ENCODE measurements at regions not wholly inside any gene's neighbourhood (a gene's known extent, or its start where the extent isn't known, plus 50 kb on each side); places are given as distances from the start of the nearest gene placed in this dataset.

DNA sequence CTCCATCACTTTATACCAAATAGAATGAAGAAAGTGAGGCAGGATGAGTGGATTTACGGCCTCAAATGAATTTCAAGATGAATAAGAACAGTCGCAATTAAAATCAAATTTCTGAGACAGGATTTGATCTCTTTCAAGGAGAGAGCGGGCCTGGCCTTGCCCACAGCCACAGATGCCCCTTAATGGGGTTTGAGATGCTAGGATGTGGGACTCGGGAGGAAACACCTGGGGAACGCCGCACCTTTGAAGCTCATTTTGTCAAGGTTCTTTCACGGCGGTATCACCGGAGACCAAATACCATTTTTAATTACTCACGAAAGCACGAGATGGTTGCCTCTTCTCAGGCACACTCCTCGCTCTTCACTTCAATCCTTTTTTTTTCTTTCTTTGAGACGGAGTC is 178.1 kb upstream of the SDK2 start:
- CTCF ChIA-PET = no interaction called here
- H3K4me3 ChIP-seq (ENCODE audit: low read depth, low read length) = no peak overlapping the region
- TF ChIP-seq, protein P1, sequence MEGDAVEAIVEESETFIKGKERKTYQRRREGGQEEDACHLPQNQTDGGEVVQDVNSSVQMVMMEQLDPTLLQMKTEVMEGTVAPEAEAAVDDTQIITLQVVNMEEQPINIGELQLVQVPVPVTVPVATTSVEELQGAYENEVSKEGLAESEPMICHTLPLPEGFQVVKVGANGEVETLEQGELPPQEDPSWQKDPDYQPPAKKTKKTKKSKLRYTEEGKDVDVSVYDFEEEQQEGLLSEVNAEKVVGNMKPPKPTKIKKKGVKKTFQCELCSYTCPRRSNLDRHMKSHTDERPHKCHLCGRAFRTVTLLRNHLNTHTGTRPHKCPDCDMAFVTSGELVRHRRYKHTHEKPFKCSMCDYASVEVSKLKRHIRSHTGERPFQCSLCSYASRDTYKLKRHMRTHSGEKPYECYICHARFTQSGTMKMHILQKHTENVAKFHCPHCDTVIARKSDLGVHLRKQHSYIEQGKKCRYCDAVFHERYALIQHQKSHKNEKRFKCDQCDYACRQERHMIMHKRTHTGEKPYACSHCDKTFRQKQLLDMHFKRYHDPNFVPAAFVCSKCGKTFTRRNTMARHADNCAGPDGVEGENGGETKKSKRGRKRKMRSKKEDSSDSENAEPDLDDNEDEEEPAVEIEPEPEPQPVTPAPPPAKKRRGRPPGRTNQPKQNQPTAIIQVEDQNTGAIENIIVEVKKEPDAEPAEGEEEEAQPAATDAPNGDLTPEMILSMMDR (IDR thresholded peaks at IDR 0.05; ENCODE audit: insufficient read depth, low read length, missing control alignments) = no peak
- no peak for DNase-seq (ENCODE audit: low read depth, low spot score)
- POLR2A ChIA-PET = no interaction called here

DNA sequence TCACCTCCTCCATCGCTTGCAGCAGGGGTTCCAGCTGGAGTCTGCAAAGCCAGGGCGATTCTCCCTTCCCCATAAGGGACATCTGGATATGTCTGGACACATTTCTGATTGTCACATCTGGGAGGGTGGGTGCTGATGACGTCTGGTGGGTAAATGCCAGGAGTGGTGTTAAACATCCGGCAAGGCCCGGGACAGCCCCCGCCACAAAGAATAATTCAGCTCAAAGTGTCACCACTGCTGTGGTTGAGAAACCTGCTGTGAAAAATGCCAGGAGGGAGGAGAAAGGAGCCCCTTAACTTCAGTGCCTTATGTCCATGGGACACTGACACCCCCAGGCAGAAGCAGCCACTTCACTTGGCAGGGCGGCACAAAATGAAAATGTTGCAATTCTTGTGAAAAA is 179.4 kb upstream of the SDK2 start:
- CTCF ChIA-PET = no interaction called here
- no peak overlapping the region for H3K4me3 ChIP-seq (ENCODE audit: low read depth, low read length)
- POLR2A ChIA-PET = no interaction called here
- TF ChIP-seq, protein P1 (IDR thresholded peaks at IDR 0.05; ENCODE audit: insufficient read depth, low read length, missing control alignments) = no peak
- DNase-seq (ENCODE audit: low read depth, low spot score) = no peak

DNA sequence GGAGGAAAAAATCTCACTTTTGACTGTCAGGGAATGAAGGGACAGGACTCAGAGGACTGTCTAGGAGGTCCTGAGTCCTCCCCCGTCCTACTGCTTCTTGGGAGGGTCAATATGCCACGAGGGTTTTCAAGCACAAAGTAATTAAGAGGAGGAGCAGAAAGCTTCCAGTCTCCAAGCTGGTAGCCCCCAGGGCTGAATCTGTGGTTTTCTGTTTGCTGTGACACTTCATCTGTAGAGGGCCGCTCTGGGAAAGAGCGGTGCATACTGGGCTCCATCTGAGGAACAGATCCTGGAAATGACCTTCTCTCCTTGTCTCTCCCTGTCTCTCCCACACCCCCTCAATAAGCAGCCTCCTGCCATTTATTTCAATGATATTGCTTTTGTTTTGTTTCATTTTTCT is 180.1 kb upstream of the SDK2 start:
- CTCF ChIA-PET = no interaction called here
- H3K4me3 ChIP-seq (ENCODE audit: low read depth, low read length) = no peak overlapping the region
- POLR2A ChIA-PET = no interaction called here
- TF ChIP-seq, protein P1 (IDR thresholded peaks at IDR 0.05; ENCODE audit: insufficient read depth, low read length, missing control alignments) = no peak
- DNase-seq (ENCODE audit: low read depth, low spot score) = no peak

DNA sequence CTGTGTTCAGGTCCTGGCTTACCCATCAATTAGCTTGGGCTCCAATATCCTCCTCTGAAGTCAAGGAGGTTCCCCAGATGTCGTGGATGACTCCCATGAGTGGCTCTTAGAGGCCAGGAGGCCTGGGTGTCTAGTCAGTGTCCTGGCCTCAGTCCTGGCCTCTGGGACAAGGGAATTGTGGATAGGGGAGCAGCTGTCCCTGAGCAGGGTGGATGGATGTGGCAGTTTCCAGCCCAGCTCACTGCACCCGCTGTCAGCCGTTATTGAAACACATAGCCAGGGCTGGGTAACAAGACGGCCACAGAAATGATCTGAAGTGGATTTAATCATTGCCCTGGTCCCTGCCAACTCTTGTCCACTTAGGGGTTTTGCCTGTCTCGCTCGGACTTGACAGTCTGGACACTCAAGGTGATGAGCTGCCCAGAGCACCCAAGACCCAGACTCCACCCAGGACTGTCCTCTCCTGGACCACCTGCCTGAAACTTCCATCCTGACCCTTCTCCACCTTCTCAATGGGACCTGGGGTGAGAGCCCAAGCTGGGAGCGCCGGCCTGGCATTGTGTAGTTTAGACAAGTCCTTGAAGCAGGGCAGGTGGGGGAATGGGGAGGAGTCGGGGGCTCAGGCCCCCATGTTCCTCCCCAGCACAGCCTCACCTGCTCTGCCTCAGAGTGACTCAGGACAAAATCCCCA is 182.1 kb upstream of the SDK2 start:
- TF ChIP-seq, protein P1 (IDR thresholded peaks at IDR 0.05; ENCODE audit: insufficient read depth, low read length, missing control alignments) = no peak
- no peak overlapping the region for H3K4me3 ChIP-seq (ENCODE audit: low read depth, low read length)
- ChIA-PET POLR2A (no interaction called here), CTCF (no interaction called here)
- DNase-seq (ENCODE audit: low read depth, low spot score) = no peak

DNA sequence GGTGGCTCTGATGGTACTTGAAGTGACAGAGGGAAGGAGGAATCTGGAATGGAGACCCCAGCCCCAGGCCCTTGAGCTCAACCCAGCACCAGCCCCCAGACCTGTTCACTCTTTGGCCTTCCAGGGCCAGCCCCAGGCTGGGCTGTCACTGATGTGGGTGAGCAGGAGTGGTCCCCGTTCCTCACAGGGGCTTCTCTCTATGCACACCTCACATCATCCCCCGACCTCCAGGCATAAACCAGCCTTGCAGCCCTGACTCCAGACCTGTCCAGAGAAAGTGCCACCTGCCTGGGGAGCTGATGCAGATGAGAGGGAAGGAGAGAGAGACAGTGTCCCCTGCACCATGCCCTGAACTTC is 182.6 kb upstream of the SDK2 start:
- ChIA-PET CTCF (no interaction called here), POLR2A (no interaction called here)
- TF ChIP-seq, protein P1 (IDR thresholded peaks at IDR 0.05; ENCODE audit: insufficient read depth, low read length, missing control alignments) = no peak
- no peak for DNase-seq (ENCODE audit: low read depth, low spot score)
- H3K4me3 ChIP-seq (ENCODE audit: low read depth, low read length) = no peak overlapping the region

DNA sequence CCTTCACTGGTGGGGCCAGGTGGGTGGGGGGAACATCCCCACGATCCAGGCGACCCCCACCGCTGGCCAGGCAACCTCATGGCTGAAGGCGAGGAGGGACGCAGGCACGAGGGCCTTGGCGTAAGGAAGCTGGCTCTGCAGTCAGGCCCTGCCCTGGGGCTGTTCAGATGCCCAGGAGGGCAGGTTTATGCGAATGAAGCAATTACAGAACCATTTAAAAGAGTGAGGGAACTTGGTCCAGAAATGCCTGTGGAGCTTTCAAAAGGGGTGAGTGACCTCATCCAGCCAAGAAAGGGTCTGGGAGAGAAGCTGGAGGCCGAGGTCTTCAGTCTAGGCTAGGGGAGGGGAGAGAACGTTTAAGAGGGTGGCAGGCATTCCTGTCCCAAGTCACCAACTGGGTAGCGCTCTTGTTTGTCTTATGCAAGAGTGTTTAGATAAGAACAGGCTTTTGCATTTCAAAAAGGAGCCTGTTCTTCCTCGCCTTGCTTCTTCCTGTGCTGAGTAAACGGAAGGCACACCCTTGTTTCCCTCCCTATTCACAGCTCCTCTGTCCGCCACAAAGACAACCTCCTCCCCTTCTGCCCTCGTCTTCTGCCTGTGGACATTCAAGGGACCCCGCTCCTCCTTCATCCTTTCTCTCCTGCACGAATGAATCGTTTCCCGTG is 183.5 kb upstream of the SDK2 start:
- H3K4me3 ChIP-seq (ENCODE audit: low read depth, low read length) = no peak overlapping the region
- no peak for DNase-seq (ENCODE audit: low read depth, low spot score)
- TF ChIP-seq, protein P1 (IDR thresholded peaks at IDR 0.05; ENCODE audit: insufficient read depth, low read length, missing control alignments) = no peak
- CTCF ChIA-PET = no interaction called here
- POLR2A ChIA-PET = no interaction called here

All from AG04449 (cell line).